NCI-H2196 (cell line): ENCODE measurements at regions not wholly inside any gene's neighbourhood (a gene's known extent, or its start where the extent isn't known, plus 50 kb on each side); places are given as distances from the start of the nearest gene placed in this dataset.

Source experiments
- DNase-seq: peaks from one replicate; lab custom pipeline; 2025; ENCODE audit not compliant: unreplicated experiment; lab: John Stamatoyannopoulos, UW

- DNase-seq = no peak
Observed at GRCh38 chr2:215609089-215610032, 173.5 kb upstream of the FN1 start.

GRCh38 chr2:215607766-215608165 is 171.9 kb upstream of the FN1 start:
- no peak for DNase-seq

- no peak for DNase-seq
Observed at GRCh38 chr2:215606219-215606618, 170.4 kb upstream of the FN1 start.

GRCh38 chr2:215605214-215605613 is 169.3 kb upstream of the FN1 start:
- DNase-seq = no peak

GRCh38 chr2:215604606-215605005 is 168.7 kb upstream of the FN1 start:
- no peak for DNase-seq

- no peak for DNase-seq
Observed at GRCh38 chr2:215603440-215603839, 167.6 kb upstream of the FN1 start.

GRCh38 chr2:215602997-215603396 is 167.1 kb upstream of the FN1 start:
- DNase-seq = no peak

GRCh38 chr2:215601990-215602721 is 166.3 kb upstream of the FN1 start:
- DNase-seq = no peak

- DNase-seq = no peak
Observed at GRCh38 chr2:215601526-215601925, 165.7 kb upstream of the FN1 start.

- no peak for DNase-seq
Observed at GRCh38 chr2:215598376-215598975, 162.6 kb upstream of the FN1 start.

- no peak for DNase-seq
Observed at GRCh38 chr2:215597577-215597976, 161.7 kb upstream of the FN1 start.

GRCh38 chr2:215594766-215595165 is 158.9 kb upstream of the FN1 start:
- DNase-seq = no peak

- no peak for DNase-seq
Observed at GRCh38 chr2:215590010-215590745, 154.3 kb upstream of the FN1 start.

GRCh38 chr2:215583881-215584280 is 148.0 kb upstream of the FN1 start:
- DNase-seq = no peak

GRCh38 chr2:215579809-215580208 is 143.9 kb upstream of the FN1 start:
- no peak for DNase-seq

GRCh38 chr2:215577356-215577755 is 141.5 kb upstream of the FN1 start:
- no peak for DNase-seq

GRCh38 chr2:215576572-215576971 is 140.7 kb upstream of the FN1 start:
- no peak for DNase-seq

- DNase-seq = no peak
Observed at GRCh38 chr2:215573496-215573895, 137.6 kb upstream of the FN1 start.

- DNase-seq = no peak
Observed at GRCh38 chr2:215572341-215572848, 136.5 kb upstream of the FN1 start.

- DNase-seq = no peak
Observed at GRCh38 chr2:215571689-215572088, 135.8 kb upstream of the FN1 start.

GRCh38 chr2:215567504-215567903 is 131.6 kb upstream of the FN1 start:
- no peak for DNase-seq
